GM12873 (cell line): ENCODE measurements at regions not wholly inside any gene's neighbourhood (a gene's known extent, or its start where the extent isn't known, plus 50 kb on each side); places are given as distances from the start of the nearest gene placed in this dataset.

Experiments used
- TF ChIP-seq, protein P1 (sequence below): IDR thresholded peaks from 2 replicates; pipeline ENCODE4 v1.5.1; 2012; ENCODE audit warnings: low read depth, mild to moderate bottlenecking, moderate library complexity, low read length, control low read depth; ENCODE audit not compliant: insufficient read depth; ENCODE audit errors: missing control alignments

GRCh38 chr13:106385654-106386053, 149.8 kb downstream of the EFNB2 start:
- TF ChIP-seq, protein P1, sequence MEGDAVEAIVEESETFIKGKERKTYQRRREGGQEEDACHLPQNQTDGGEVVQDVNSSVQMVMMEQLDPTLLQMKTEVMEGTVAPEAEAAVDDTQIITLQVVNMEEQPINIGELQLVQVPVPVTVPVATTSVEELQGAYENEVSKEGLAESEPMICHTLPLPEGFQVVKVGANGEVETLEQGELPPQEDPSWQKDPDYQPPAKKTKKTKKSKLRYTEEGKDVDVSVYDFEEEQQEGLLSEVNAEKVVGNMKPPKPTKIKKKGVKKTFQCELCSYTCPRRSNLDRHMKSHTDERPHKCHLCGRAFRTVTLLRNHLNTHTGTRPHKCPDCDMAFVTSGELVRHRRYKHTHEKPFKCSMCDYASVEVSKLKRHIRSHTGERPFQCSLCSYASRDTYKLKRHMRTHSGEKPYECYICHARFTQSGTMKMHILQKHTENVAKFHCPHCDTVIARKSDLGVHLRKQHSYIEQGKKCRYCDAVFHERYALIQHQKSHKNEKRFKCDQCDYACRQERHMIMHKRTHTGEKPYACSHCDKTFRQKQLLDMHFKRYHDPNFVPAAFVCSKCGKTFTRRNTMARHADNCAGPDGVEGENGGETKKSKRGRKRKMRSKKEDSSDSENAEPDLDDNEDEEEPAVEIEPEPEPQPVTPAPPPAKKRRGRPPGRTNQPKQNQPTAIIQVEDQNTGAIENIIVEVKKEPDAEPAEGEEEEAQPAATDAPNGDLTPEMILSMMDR, result no peak

- TF ChIP-seq, protein P1, result no peak
These were observed 150.9 kb downstream of the EFNB2 start for GRCh38 chr13:106384516-106384915.

- TF ChIP-seq, protein P1, result no peak
These were observed 151.7 kb downstream of the EFNB2 start for GRCh38 chr13:106383791-106384190.

- TF ChIP-seq, protein P1, result no peak
These were observed 152.9 kb downstream of the EFNB2 start for GRCh38 chr13:106382534-106382933.

GRCh38 chr13:106381091-106381490, 154.4 kb downstream of the EFNB2 start:
- TF ChIP-seq, protein P1, result no peak

- TF ChIP-seq, protein P1, result no peak
These were observed 157.4 kb downstream of the EFNB2 start for GRCh38 chr13:106377931-106378662.

DNA sequence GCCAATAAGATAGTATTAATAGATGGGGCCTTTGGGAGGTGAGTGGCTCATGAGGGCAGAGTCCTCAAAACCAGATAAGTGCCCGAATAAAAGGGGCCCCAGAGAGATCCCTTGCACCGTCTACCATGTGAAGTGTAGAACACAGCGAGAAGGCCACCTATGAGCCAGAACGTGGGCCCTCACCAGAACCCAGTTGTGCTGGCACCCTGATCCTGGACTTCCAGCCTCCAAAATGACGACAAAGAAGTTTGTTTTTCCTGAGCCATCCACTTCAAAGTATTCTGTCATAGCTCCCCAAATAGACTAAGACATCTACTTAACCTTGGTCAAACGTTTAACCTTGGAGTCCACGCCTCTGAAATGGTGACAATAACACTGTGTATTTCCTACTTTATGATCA, 158.1 kb downstream of the EFNB2 start:
- TF ChIP-seq, protein P1, result no peak
